SK-N-MC (cell line): ENCODE measurements at regions not wholly inside any gene's neighbourhood (a gene's known extent, or its start where the extent isn't known, plus 50 kb on each side); places are given as distances from the start of the nearest gene placed in this dataset.

Source experiments
- EZH2 ChIP-seq: fragments of 200-600 bp; sonication (generic); IDR thresholded peaks from one replicate; pipeline ENCODE4 v1.6.1; 2017; ENCODE audit warnings: antibody characterized with exemption
- FOXP2 ChIP-seq: optimal IDR thresholded peaks from 2 replicates; pipeline ENCODE3; 2011; ENCODE audit warnings: mild to moderate bottlenecking, moderate library complexity; ENCODE audit not compliant: insufficient read depth; ENCODE audit errors: extremely low read length, control extremely low read depth
- POLR2AphosphoS5 ChIP-seq: IDR thresholded peaks from 2 replicates; pipeline ENCODE4 v1.6.1; 2012; ENCODE audit warnings: mild to moderate bottlenecking, low read depth, low read length, borderline replicate concordance

GRCh38 chr3:148083526-148084182 lies 614.0 kb upstream of the AGTR1 start:
- no peak for TF ChIP-seq EZH2
- no peak for TF ChIP-seq POLR2AphosphoS5
- peak; percentile 69 for TF ChIP-seq FOXP2
